Stimulated activated CD8-positive, alpha-beta memory T cell treated with anti-CD3 and anti-CD28 coated beads, Interleukin-7, amount 100 ng/mL, for 24 hours (primary cell): ENCODE measurements at regions not wholly inside any gene's neighbourhood (a gene's known extent, or its start where the extent isn't known, plus 50 kb on each side); places are given as distances from the start of the nearest gene placed in this dataset.

Source experiments
- DNase-seq: peaks from one replicate; pipeline ENCODE4 v3.0.0-alpha.2; 2020; ENCODE audit warnings: low read depth

DNA sequence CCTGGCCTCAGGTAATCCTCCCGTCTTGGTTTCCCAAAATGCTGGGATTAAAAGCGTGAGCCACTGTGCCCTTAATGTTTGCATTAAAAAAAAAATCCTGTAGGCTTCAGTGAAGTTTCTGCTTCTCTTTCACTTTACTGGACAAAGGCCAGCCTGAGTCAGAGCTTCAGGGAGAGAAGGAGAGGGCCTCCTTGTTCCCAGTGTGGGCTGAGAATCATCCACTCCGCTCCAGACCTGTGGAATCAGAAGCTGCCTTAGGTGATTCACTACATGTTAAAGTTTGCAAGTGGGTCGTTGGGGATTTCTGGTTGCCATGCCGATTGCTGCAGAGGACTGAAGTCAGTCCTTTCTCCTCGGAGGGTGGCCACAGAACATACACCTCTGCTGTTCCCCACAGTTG, 113.3 kb upstream of the EEF1E1 start:
- DNase-seq: no peak

GRCh38 chr6:8213995-8214394, 111.6 kb upstream of the EEF1E1 start:
- DNase-seq: no peak

DNA sequence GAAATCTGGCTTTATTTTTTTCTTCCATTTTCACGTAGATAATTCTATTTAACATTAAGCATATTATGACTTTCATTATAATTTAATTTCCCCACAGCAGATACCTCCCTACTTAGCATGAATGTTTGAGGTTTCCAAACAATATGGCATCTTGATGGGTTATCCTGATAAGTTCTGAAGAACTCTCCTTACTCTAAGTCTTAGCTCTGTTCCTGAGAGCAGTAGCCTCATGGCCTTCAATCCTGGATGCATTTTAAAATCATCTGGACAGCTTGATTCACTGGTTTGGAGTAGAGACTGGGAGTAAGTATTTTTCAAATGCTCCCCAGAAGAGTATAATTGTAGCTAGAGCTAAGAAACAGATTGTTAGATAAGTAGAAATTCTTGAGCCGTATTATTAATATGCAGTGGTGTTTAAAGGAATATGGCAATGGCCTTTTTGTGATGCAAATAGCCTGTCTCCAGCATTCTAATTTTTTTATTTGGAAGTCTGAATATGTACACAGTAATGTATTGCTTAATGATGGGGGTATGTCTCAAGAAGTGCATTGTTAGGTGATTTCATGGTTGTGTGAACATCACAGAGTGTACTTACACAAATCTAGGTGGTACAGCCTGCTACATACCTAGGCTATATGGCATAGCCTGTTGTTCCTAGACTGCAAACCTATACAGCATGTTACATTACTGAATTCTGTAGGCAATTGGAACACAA, 110.5 kb upstream of the EEF1E1 start:
- DNase-seq: no peak

GRCh38 chr6:8207869-8208191, 105.5 kb upstream of the EEF1E1 start:
- DNase-seq: no peak

DNA sequence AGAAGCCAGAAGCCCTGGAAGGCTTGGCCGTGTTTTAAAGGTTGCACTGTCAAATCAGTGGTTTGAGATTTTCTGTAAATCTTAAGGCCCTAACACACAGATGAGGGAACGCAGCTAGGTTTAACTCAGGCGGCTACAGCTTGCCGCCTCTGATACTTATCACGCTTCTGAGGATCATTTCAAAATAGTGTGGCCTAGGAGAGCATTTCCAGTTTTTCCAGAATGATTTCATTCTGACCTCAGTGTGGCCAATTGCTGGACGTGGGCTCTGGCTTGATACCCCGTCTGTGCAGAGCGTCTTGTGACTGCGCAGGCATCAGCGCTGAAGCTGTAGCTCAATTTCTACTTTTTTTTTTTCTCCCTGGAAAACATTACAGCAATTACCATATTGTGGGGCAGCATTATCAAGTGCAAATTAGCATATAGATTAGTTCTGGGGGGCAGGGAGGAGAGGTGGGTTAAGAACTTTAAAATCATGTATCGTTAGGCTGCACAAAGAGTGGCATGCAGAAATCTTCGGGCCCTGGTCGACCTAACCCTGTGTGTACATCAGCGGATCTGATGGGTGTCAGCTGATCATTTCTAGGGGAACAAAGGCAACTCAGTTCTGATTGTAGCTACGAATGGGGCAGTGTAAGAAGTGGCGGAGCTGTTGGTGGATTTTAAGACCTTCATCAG, 105.0 kb upstream of the EEF1E1 start:
- DNase-seq: no peak

DNA sequence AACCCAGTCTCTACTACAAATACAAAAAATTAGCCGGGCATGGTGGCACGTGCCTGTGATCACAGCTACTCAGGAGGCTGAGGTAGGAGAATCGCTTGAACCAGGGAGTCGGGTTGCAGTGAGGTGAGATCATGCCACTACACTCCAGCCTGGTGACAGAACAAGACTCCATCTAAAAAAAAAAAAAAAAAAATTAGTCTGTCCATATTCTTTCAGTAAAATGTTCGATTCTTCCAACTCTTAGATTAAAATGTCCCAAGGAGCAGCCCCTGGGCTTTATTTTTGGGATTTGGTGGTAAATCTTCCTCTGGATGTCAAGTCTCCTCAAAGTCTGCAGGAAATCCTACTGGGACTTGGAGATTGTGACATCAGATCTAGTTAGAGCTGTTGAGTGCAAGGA, 101.0 kb upstream of the EEF1E1 start:
- DNase-seq: no peak

- DNase-seq: no peak
These were observed 99.3 kb upstream of the EEF1E1 start for GRCh38 chr6:8201679-8202078.

DNA sequence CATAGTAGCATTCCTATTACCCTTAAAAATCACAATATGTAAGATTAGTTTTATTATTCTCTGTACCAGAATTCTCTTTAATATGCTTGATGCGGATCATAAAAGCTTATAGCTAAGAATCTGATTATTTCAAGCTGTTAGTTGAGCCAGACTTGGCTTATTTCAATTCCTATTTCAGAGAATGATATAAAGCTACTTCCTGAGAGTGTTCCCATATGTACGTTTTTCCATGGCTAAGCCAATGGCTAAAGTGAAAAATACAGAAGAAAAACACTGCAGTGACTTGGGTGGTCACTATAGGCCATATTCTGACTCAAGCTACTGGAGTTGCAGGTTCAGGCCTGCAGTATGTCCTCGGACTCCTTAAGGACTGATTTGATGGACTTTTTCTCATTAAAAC, 97.9 kb upstream of the EEF1E1 start:
- no peak for DNase-seq

DNA sequence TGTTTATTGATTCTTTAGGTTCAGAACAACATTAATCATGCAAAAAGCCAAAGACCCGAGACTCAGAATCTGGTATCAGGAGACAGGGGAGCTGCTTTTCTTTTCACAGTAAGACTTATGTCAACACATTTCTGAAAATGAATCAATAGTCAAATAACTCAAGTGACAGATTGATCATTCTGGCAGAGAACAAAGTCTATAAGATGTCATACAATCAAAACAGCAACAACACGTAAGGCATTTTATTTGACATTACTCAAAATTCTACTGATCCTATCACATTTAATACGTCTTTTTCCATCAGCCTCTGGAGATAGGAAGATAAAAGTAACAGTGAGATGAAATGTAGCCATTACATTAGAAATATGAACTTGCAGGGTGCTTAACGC, 93.4 kb upstream of the EEF1E1 start:
- DNase-seq: no peak

- no peak for DNase-seq
These were observed 92.8 kb upstream of the EEF1E1 start for GRCh38 chr6:8195040-8195713.

DNA sequence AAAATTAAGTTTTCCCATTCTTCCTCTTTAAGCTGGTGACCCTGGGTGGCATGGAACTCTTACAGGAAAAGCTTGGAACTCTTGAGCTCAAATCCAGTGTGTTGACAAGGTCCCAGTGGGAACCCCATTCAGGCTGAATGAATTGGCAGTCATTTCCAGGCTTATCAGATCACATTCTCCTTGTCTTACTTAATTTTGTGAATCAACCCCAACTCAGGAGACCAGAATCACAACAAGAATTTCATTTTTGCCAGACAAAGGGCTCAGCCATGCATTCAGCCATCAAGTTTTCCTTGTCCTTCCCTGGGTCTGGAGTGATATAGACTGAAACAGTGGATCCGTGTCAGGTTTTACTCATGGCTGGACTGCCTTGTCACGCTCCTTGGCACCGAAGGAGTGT, 92.1 kb upstream of the EEF1E1 start:
- DNase-seq: no peak

DNA sequence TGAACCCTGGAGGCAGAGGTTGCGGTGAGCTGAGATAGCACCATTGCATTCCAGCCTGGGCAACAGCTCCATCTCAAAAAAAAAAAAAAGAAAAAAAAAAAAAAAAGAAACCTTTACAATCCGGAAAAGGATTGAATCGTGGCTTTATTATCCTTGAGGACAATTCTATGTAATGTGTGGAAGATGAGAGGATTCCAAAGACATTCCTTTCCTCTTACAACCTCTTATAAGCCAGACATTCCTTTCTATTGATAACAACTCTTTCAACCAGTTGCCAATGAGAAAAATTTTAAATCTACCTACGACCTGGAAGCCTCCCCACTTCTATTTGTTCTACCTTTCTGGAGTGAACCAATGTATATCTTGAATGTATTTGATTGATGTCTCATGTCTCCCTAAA, 91.2 kb upstream of the EEF1E1 start:
- DNase-seq: no peak

GRCh38 chr6:8192597-8192996, 90.2 kb upstream of the EEF1E1 start:
- no peak for DNase-seq

DNA sequence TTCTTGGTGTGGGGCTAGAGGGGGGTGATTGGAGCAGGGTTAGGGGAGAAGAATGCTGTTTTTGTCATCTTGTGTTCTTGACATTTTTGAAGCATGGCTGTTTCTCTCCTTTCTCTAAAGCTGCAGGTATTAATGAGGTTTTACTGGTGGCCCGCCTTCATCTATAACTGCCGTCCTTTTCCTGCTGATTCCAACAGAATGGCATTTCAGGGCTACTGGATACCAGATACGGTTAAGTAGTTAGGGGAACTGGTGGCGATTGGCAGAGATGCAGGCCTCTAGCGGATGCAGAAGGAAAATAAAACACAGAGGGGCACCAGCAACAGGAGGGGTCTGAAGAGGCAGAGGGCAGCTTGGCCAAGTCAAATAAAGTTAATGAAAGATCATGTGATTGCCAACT, 89.7 kb upstream of the EEF1E1 start:
- DNase-seq: no peak

- no peak for DNase-seq
These were observed 89.3 kb upstream of the EEF1E1 start for GRCh38 chr6:8191629-8192028.

GRCh38 chr6:8187209-8187608, 84.9 kb upstream of the EEF1E1 start:
- DNase-seq: no peak

GRCh38 chr6:8182902-8183665, 80.7 kb upstream of the EEF1E1 start:
- DNase-seq: no peak

DNA sequence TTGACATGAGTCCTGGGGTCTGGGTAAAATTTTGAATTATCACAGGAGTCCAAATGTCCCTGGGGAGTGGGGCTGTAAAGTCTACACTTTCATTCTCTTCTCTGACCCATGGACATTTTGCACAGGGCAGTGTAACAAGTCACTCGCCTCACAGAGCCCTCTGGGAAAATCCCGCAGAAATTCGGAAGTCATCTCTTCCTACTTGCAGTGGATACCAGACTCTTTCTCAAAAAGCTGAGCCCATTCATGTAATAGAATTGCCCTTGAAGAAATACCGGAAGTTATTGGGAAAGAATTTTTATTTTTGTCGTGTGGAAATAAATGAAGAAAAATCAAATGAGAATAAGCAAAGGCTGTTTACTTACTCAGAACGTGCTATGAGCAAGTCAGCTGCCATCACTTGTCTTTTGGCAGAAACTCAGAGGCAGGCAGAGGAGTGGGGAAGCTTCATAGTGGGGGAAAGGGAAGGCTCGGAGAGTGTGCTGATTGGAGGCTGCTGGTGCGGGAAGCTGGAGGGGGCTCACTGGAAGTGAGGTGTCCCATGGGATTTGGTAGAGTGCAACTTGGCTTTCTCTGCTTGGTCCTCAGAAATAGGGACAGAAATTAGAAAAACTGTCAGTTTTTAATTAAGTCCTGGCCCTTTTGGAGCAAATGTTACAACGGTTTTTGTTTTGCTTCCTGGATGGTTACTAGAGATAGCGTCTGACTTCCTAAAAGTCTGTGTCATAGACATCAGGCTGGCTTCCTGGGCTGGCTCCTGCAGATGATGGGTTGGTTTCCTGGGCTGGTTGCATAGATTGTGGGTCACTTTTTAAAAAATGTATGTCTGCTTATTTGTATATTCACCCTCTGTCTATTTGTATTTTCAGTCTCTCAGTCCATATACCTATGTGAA, 79.8 kb upstream of the EEF1E1 start:
- no peak for DNase-seq

GRCh38 chr6:8181160-8181881, 79.0 kb upstream of the EEF1E1 start:
- DNase-seq: no peak

DNA sequence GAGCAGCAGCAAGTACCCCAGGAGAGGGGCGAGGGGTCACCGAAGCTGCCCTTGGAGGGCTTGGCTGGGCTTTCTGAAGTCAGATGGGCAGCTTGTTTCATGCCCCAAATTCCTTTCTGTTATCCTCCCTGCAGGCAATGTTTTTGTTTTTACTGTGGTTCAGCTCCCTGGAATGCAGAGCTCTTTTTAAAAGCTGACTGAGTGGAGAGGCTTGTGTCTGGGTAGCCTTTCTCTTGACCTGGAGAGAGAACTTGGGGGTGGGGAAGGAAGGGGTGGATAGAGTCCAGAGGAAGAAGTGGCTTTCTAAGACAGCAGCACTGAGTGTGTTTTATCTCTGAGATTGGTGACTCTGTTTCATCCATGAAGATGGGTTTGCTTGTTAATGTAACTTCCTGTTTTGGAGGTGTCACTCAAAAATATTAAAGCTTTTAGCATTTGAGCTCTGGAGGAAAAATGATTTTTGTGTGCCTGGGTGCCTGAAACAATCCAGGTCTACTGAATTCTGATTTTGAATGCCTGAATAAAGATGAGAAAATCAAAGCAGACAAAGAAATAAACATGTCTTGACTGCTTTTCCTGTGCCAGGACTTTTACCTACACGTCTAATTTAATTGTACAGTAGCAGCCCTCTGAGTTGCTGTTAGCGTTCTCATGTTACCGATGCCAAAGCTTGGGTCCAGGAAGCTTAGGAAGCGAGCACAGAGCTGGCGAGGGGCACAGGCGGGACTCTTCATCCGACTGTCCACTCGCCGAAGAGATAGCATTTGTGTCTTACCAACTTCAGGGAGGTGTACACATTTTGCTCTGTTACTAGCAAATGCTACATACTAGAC, 78.2 kb upstream of the EEF1E1 start:
- DNase-seq: no peak
